HG03039 (cell line): ENCODE measurements at regions not wholly inside any gene's neighbourhood (a gene's known extent, or its start where the extent isn't known, plus 50 kb on each side); places are given as distances from the start of the nearest gene placed in this dataset.

Source experiments
- ATAC-seq: cut with Tn5 transposase; IDR thresholded peaks from one replicate; pipeline ENCODE4 v1.9.1; 2021; ENCODE audit warnings: mild to moderate bottlenecking, moderate library complexity; ENCODE audit not compliant: unreplicated experiment

GRCh38 chr1:63115527-63115926 is 206.8 kb upstream of the FOXD3 start:
- no peak for ATAC-seq

GRCh38 chr1:63116016-63116415 is 206.4 kb upstream of the FOXD3 start:
- ATAC-seq, result no peak

GRCh38 chr1:63119575-63120155 is 202.7 kb upstream of the FOXD3 start:
- ATAC-seq, result no peak

- ATAC-seq, result no peak
Measured at GRCh38 chr1:63122079-63122478, 200.3 kb upstream of the FOXD3 start.

- peak; percentile 69 for ATAC-seq
Measured at GRCh38 chr1:63124666-63125191, 197.6 kb upstream of the FOXD3 start.

- no peak for ATAC-seq
Measured at GRCh38 chr1:63126104-63126503, 196.3 kb upstream of the FOXD3 start.

- ATAC-seq, result no peak
Measured at GRCh38 chr1:63127376-63127775, 195.0 kb upstream of the FOXD3 start.

GRCh38 chr1:63128556-63128955 is 193.8 kb upstream of the FOXD3 start:
- no peak for ATAC-seq

- ATAC-seq, result no peak
Measured at GRCh38 chr1:63129184-63129583, 193.2 kb upstream of the FOXD3 start.

- no peak for ATAC-seq
Measured at GRCh38 chr1:63129855-63130254, 192.5 kb upstream of the FOXD3 start.

GRCh38 chr1:63134501-63135173 is 187.7 kb upstream of the FOXD3 start:
- no peak for ATAC-seq

- no peak for ATAC-seq
Measured at GRCh38 chr1:63135174-63135512, 187.2 kb upstream of the FOXD3 start.

GRCh38 chr1:63135801-63136200 is 186.6 kb upstream of the FOXD3 start:
- no peak for ATAC-seq

GRCh38 chr1:63142001-63142400 is 180.4 kb upstream of the FOXD3 start:
- ATAC-seq, result no peak

- ATAC-seq, result no peak
Measured at GRCh38 chr1:63143482-63143881, 178.9 kb upstream of the FOXD3 start.

GRCh38 chr1:63147783-63148182 is 174.6 kb upstream of the FOXD3 start:
- ATAC-seq, result no peak

GRCh38 chr1:63148825-63149645 is 173.3 kb upstream of the FOXD3 start:
- ATAC-seq, result no peak

- no peak for ATAC-seq
Measured at GRCh38 chr1:63152572-63152971, 169.8 kb upstream of the FOXD3 start.

- ATAC-seq, result no peak
Measured at GRCh38 chr1:63155437-63155836, 166.9 kb upstream of the FOXD3 start.

- ATAC-seq, result no peak
Measured at GRCh38 chr1:63157085-63157484, 165.3 kb upstream of the FOXD3 start.

- ATAC-seq, result no peak
Measured at GRCh38 chr1:63169057-63169456, 153.3 kb upstream of the FOXD3 start.

- ATAC-seq, result no peak
Measured at GRCh38 chr1:63173161-63173560, 149.2 kb upstream of the FOXD3 start.
